ENCODE measurements at regions not wholly inside any gene's neighbourhood (a gene's known extent, or its start where the extent isn't known, plus 50 kb on each side); places are given as distances from the start of the nearest gene placed in this dataset.

DNA sequence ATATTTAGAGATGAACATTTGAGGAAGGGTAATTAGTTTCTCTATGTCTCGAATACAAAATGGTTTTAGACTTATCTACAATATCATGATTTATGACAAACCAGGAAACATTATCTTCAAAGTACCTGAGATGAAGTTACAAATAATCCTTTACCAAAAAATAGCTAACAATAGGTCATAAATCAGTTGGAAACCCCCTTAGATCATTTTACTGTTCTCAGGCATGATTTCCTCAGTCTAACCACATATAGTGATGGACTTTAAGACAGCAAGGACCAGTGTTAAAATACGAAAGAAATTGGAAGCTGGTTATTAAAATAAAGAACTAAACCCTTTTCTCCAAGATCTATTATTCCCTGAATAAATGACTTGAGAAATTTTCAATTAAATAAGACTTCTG, 235.4 kb downstream of the RASSF9 start:
- 15 to 24% (median 21%) methylated on average over 2 of the region's 2 CpGs for WGBS, 3 donors
- ATAC-seq: no peak
- H3K36me3 ChIP-seq (ENCODE audit: insufficient read depth in 1 of 2, low read depth in 1 of 2): no peaks in the 10 kb centered on the region
- H3K27ac ChIP-seq: no peak overlapping the region
- H3K4me1 ChIP-seq: no peaks in the 10 kb centered on the region
- no peaks in the 10 kb centered on the region for H3K9me3 ChIP-seq
- intact Hi-C loops (cut with DNase I): no loop called here
- H3K27me3 ChIP-seq (ENCODE audit: insufficient read depth in 3 of 3, low read length in 2 of 3): no peaks in the 10 kb centered on the region
- H3K4me3 ChIP-seq: no peak overlapping the region
- DNase-seq: no peak
- TF ChIP-seq CTCF (IDR thresholded peaks at IDR 0.05): no peak

GRCh38 chr12:85603556-85603955, 232.7 kb downstream of the RASSF9 start:
- H3K4me1 ChIP-seq: no peaks in the 10 kb centered on the region
- no peak overlapping the region for H3K4me3 ChIP-seq
- WGBS, 3 donors: 26 to 37% (median 30%) methylated on average over 2 of the region's 2 CpGs
- ATAC-seq (no peak), DNase-seq (no peak)
- no peak overlapping the region for H3K27ac ChIP-seq
- intact Hi-C loops (cut with DNase I): no loop called here
- H3K27me3 ChIP-seq (ENCODE audit: insufficient read depth in 3 of 3, low read length in 2 of 3): no peaks in the 10 kb centered on the region
- no peak for TF ChIP-seq CTCF (IDR thresholded peaks at IDR 0.05)
- H3K9me3 ChIP-seq: no peaks in the 10 kb centered on the region
- H3K36me3 ChIP-seq (ENCODE audit: insufficient read depth in 1 of 2, low read depth in 1 of 2): no peaks in the 10 kb centered on the region

DNA sequence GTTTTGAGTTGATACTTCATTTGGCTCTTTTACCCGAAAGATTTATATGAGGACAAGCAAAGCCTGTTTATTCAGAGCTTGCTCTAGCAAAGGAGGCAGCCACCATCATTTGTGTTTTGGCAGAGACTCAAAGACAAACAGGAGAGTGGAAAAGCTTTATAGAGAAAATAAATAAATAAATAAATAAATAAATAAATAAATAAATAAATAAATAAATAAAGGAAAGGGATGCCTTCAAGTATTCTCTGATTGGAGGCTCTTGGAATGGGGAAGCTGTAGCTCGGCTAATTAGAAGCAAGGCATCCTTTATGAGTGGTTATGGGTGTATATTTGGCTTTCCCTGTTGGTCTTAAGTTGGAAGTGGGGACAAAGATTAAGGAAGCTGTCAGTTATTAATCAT, 229.8 kb downstream of the RASSF9 start:
- H3K27me3 ChIP-seq (ENCODE audit: insufficient read depth in 3 of 3, low read length in 2 of 3): no peaks in the 10 kb centered on the region
- H3K27ac ChIP-seq: no peak overlapping the region
- no peak for TF ChIP-seq CTCF (IDR thresholded peaks at IDR 0.05)
- no peak for ATAC-seq
- WGBS, 3 donors: 47 to 81% (median 73%) methylated on average over 2 of the region's 2 CpGs
- intact Hi-C loops (cut with DNase I): no loop called here
- DNase-seq: no peak
- H3K36me3 ChIP-seq (ENCODE audit: insufficient read depth in 1 of 2, low read depth in 1 of 2): no peaks in the 10 kb centered on the region
- H3K9me3 ChIP-seq: no peaks in the 10 kb centered on the region
- no peaks in the 10 kb centered on the region for H3K4me1 ChIP-seq
- no peak overlapping the region for H3K4me3 ChIP-seq

GRCh38 chr12:85609778-85610177, 226.4 kb downstream of the RASSF9 start:
- 49 to 59% (median 54%) methylated on average over 2 of the region's 2 CpGs for WGBS, 3 donors

More at GRCh38 chr12:85609778-85610177, 226.4 kb downstream of the RASSF9 start:
- H3K4me1 ChIP-seq: no peaks in the 10 kb centered on the region
- H3K4me3 ChIP-seq: no peak overlapping the region
- H3K36me3 ChIP-seq (ENCODE audit: insufficient read depth in 1 of 2, low read depth in 1 of 2): no peaks in the 10 kb centered on the region
- ATAC-seq (no peak), DNase-seq (no peak)
- intact Hi-C loops (cut with DNase I): no loop called here
- no peaks in the 10 kb centered on the region for H3K9me3 ChIP-seq
- no peak for TF ChIP-seq CTCF (IDR thresholded peaks at IDR 0.05)
- no peak overlapping the region for H3K27ac ChIP-seq
- no peaks in the 10 kb centered on the region for H3K27me3 ChIP-seq (ENCODE audit: insufficient read depth in 3 of 3, low read length in 2 of 3)
